HEK293 (cell line): ENCODE measurements at regions not wholly inside any gene's neighbourhood (a gene's known extent, or its start where the extent isn't known, plus 50 kb on each side); places are given as distances from the start of the nearest gene placed in this dataset.

Experiments used
- CTCF ChIP-seq: fragments of 450-650 bp; formaldehyde crosslinking; IDR thresholded peaks from 2 replicates; pipeline ENCODE4 v1.5.1; 2016; ENCODE audit warnings: missing biosample characterization, missing genetic modification characterization
- MYNN ChIP-seq: fragments of 450-650 bp; formaldehyde crosslinking; IDR thresholded peaks from 2 replicates; pipeline ENCODE4 v1.5.1; 2016; ENCODE audit warnings: missing biosample characterization, missing genetic modification characterization, borderline replicate concordance
- ZBTB8A ChIP-seq: fragments of 450-650 bp; formaldehyde crosslinking; IDR thresholded peaks from 2 replicates; pipeline ENCODE4 v1.5.1; 2016; ENCODE audit warnings: missing biosample characterization, missing genetic modification characterization
- ZNF10 ChIP-seq: fragments of 450-650 bp; formaldehyde crosslinking; IDR thresholded peaks from 2 replicates; pipeline ENCODE4 v1.5.1; 2017; ENCODE audit warnings: missing biosample characterization, missing genetic modification characterization
- ZNF169 ChIP-seq: fragments of 450-650 bp; formaldehyde crosslinking; IDR thresholded peaks from 2 replicates; pipeline ENCODE4 v1.5.1; 2016; ENCODE audit warnings: missing biosample characterization, missing genetic modification characterization
- ZNF274 ChIP-seq, 2 experiments: fragments of 200-500 bp in 1 of 2; fragments of 450-650 bp in 1 of 2; sonication (Bioruptor generic) in 1 of 2; formaldehyde crosslinking in 1 of 2; IDR thresholded peaks; 2 replicates each; pipeline versions ENCODE4 v1.5.1 to v1.6.1; 2014 to 2016; ENCODE audit warnings: borderline replicate concordance in 1 of 2, inconsistent platforms in 1 of 2, low read length in 1 of 2, missing biosample characterization in 1 of 2, missing genetic modification characterization in 1 of 2
- ZNF501 ChIP-seq: fragments of 450-650 bp; formaldehyde crosslinking; IDR thresholded peaks from 2 replicates; pipeline ENCODE4 v1.5.1; 2016; ENCODE audit warnings: missing biosample characterization, missing genetic modification characterization
- ZNF707 ChIP-seq: fragments of 450-650 bp; formaldehyde crosslinking; IDR thresholded peaks from 2 replicates; pipeline ENCODE4 v1.5.1; 2016; ENCODE audit warnings: missing biosample characterization, missing genetic modification characterization

GRCh38 chr3:5463991-5464390 lies 276.5 kb downstream of the EDEM1 start:
- TF ChIP-seq ZNF707 (tag by site-specific recombination), result no peak
- TF ChIP-seq CTCF (tag by site-specific recombination), result no peak
- no peak for TF ChIP-seq ZNF501 (tag by site-specific recombination)
- no peak for TF ChIP-seq ZNF10 (tag by site-specific recombination)
- no peak for TF ChIP-seq ZNF274 (IDR thresholded peaks at IDR 0.05; ENCODE audit: low read length)
- TF ChIP-seq ZNF274 (tag by site-specific recombination; IDR thresholded peaks at IDR 0.05; ENCODE audit: borderline replicate concordance), result no peak
- no peak for TF ChIP-seq ZBTB8A (tag by site-specific recombination)
- TF ChIP-seq ZNF169 (tag by site-specific recombination), result no peak
- TF ChIP-seq MYNN (tag by site-specific recombination), result no peak
